Lower leg skin (tissue), 4 donors: ENCODE measurements at regions not wholly inside any gene's neighbourhood (a gene's known extent, or its start where the extent isn't known, plus 50 kb on each side); places are given as distances from the start of the nearest gene placed in this dataset.

Source experiments
- DNase-seq, 2 donors: peaks; one replicate each; pipeline ENCODE4 v3.0.0-alpha.2; 2019; ENCODE audit warnings: low spot score in 2 of 2
- H3K4me3 ChIP-seq: fragments of 200-600 bp; sonication (generic); 2 replicates; pipeline ENCODE4 v1.5.1; 2017; ENCODE audit warnings: mild to moderate bottlenecking, low read depth; ENCODE audit not compliant: poor library complexity, severe bottlenecking
- POLR2A ChIP-seq, 2 donors: fragments of 450-650 bp; IDR thresholded peaks; one replicate each; pipeline ENCODE4 v1.6.1; 2016 to 2017; ENCODE audit warnings: antibody characterized with exemption in 2 of 2, mild to moderate bottlenecking in 1 of 2, moderate library complexity in 1 of 2
- WGBS, 2 donors: methylation state at CpG; one replicate each; pipeline ENCODE4 v1.1.5; 2018; 5-methylcytosine and 5-hydroxymethylcytosine counted together
- intact Hi-C: fragments of 100-400 bp; cut with DNase I; formaldehyde crosslinking; loops from one replicate; pipeline ENCODE4 v1.15.0; 2023; ENCODE audit warnings: low total_unique reads
- TF ChIP-seq, protein P1 (sequence below), 3 donors: fragments of 450-650 bp; IDR thresholded peaks; one replicate each; pipeline ENCODE4 v1.5.1; 2016; ENCODE audit warnings: antibody characterized with exemption in 3 of 3, mild to moderate bottlenecking in 3 of 3, moderate library complexity in 2 of 3

DNA sequence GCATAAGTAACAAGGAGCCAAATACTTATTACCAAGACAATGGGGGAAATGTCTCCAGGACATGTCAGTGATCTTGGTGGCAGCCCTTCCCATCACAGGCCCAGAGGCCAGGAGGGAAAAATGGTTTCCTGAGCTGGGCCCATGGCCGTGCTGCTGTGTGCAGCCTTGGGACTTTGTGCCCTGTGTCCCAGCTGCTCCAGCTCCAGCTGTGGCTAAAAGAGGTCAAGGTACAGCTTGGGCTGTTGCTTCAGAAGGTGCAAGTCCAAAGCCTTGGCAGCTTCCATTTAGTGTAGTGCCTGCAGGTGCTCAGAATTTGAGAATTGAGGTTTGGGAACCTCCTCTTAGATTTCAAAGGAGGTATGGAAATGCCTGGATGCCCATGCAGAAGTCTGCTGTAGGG is 212.3 kb upstream of the DCN start:
- H3K4me3 ChIP-seq = no peak overlapping the region
- no peak for DNase-seq
- WGBS, 2 donors = 92 to 100% methylated on average over 1 of the region's 1 CpG
- TF ChIP-seq POLR2A (IDR thresholded peaks at IDR 0.05) = no peak
- TF ChIP-seq, protein P1, sequence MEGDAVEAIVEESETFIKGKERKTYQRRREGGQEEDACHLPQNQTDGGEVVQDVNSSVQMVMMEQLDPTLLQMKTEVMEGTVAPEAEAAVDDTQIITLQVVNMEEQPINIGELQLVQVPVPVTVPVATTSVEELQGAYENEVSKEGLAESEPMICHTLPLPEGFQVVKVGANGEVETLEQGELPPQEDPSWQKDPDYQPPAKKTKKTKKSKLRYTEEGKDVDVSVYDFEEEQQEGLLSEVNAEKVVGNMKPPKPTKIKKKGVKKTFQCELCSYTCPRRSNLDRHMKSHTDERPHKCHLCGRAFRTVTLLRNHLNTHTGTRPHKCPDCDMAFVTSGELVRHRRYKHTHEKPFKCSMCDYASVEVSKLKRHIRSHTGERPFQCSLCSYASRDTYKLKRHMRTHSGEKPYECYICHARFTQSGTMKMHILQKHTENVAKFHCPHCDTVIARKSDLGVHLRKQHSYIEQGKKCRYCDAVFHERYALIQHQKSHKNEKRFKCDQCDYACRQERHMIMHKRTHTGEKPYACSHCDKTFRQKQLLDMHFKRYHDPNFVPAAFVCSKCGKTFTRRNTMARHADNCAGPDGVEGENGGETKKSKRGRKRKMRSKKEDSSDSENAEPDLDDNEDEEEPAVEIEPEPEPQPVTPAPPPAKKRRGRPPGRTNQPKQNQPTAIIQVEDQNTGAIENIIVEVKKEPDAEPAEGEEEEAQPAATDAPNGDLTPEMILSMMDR (IDR thresholded peaks at IDR 0.05) = no peak
- intact Hi-C loops = no loop called here

DNA sequence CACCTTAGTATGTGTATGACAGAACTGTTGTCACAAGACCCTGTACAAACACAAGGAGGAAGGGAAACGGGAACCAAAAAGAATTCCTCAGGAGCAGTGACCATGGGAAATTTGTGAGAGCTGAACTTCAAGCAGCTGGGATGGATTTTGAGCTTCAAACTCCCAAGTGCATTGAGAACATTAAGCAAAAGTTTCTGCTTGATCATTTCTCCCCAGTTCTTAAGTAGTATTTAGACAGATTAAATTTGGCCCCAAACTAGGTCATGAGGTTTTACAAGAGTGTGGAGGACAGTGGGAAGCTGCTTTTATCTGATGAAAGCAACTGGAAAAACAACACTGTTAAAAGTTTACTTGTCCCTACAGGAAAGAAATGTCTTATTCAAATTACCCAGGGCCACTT is 206.0 kb upstream of the DCN start:
- intact Hi-C loops = loop anchor here (10.0 kb wide), 1 partner anchor 1186 kb away; no protein-coding TSS in a partner anchor
- TF ChIP-seq, protein P1 (IDR thresholded peaks at IDR 0.05) = no peak
- no peak for TF ChIP-seq POLR2A (IDR thresholded peaks at IDR 0.05)
- no peak for DNase-seq
- no peak overlapping the region for H3K4me3 ChIP-seq
- WGBS, 2 donors = 17 to 20% methylated on average over 1 of the region's 1 CpG

DNA sequence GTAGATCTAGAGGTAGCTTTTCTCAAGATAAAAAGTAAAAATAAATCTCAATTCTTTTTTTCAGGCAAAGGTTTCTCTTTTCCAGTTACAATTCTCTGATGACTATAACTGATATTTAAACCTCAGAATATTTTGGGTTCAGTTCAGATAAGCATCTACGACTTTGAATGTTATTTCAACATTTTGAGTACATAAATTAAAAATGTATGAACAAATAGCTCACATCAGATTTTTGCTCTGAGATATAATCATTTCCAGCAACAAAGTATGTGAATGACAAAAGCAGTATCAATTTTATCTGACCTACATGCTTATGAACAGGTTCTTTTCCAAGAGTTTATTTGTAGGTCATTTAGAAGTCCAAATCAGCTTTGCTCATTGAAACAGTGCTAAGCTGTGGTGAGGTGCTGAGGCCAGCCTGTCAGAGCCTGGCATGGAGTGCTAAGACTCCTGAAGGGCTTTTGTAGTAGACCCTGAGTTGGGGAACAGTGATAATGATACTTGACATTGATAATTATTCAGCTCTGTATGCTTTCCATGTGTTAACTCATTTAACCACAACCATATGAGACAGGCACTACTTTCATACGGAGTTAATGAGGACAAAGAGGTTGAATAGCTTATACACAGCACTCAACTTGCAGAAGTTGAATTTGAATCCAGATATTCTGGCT is 205.0 kb upstream of the DCN start:
- intact Hi-C loops = loop anchor here (10.0 kb wide), 1 partner anchor 1187 kb away; no protein-coding TSS in a partner anchor
- H3K4me3 ChIP-seq = no peak overlapping the region
- TF ChIP-seq, protein P1 (IDR thresholded peaks at IDR 0.05) = no peak
- TF ChIP-seq POLR2A (IDR thresholded peaks at IDR 0.05) = no peak
- WGBS, 2 donors = 41 to 50% methylated on average over 2 of the region's 2 CpGs
- DNase-seq = no peak

DNA sequence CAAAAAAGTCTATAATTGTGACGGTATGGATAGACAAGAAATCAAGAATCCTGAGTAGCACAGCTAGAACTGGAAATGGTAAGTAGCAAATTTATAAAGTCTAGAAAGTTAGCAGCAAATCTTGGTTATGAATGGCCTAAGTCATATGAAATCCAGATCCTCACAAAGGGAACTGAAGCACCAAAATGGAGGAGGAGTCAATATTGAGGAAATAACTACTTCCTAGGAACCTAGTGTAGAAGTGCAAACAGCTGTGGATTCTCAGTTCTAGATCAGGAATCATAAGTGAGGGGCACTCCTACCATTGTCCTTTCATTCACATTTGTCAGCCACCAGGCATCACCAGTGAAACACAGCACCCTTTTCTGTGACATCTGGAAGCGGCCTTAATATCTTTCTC is 202.2 kb upstream of the DCN start:
- intact Hi-C loops = loop anchor here (5.0 to 10.0 kb wide), 2 partner anchors 757 to 1190 kb away; no protein-coding TSS in a partner anchor
- TF ChIP-seq, protein P1 (IDR thresholded peaks at IDR 0.05) = no peak
- no peak for TF ChIP-seq POLR2A (IDR thresholded peaks at IDR 0.05)
- no peak for DNase-seq
- no peak overlapping the region for H3K4me3 ChIP-seq
- WGBS, 2 donors = 86 to 89% methylated on average over 2 of the region's 2 CpGs

DNA sequence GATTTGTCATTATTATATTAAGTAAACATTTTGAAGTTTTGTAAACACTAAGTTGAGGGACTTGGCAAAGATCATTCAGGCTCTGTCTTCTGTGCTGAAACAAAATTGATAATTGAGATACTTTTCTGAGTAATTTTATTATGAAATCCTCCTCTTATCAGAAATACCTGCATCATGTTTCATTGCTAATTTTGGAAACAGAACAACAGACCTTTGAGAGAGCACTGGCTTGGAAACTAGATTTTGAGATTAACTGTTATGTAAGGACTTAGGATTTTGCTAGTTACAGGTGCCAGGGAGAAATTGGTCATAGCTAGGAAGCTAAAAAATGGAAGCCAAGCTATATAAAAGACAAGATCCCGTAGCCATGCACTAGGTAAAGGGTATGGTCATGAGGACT is 201.7 kb upstream of the DCN start:
- WGBS, 2 donors = 54 to 83% methylated on average over 1 of the region's 1 CpG
- no peak overlapping the region for H3K4me3 ChIP-seq
- intact Hi-C loops = loop anchor here (5.0 to 10.0 kb wide), 2 partner anchors 758 to 1190 kb away; no protein-coding TSS in a partner anchor
- TF ChIP-seq, protein P1 (IDR thresholded peaks at IDR 0.05) = no peak
- TF ChIP-seq POLR2A (IDR thresholded peaks at IDR 0.05) = no peak
- no peak for DNase-seq
